ENCODE measurements at regions not wholly inside any gene's neighbourhood (a gene's known extent, or its start where the extent isn't known, plus 50 kb on each side); places are given as distances from the start of the nearest gene placed in this dataset.

DNA sequence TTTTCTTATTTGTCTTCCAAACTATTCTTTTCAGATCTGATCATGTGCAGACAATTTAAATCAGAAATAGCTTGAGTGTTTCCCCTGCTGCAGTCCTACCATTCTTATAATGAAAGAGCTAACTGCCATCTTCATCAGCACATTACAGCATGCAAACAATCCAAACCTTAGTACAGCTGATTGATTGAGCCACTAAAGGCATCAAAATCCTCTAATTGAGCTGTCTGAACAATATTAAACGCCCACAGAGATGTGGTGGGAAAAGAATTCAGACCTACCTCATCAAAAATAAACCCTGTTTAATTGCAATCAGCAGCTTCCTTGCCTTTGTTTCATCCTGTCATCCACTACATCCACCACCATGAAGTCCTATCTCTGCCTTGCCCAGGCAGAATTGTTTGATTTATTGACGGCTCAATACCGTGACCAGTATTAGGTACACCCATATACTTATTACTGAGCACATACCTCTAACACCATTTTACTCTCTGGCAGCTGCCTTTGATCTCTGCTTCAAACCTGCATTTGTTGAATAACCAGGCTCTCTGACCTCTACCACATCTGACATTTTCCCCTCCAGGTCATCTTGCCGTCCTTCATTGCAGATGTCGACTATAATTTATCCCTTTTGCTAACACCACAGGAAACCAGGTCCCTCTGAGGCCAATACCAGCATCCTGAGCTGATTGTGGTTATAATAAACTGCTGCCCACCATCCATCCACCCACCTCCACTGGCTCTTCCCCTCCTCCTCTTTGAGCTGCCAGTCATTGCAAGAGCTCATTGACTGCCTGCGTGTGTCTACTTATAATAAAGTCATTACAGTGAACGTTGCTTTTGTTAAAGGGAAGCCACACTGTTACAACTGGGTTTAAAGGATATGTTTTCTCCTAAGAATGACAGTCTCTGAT, 78.5 kb downstream of the RBM43 start:
- no peak for TF ChIP-seq EZH2 (IDR thresholded peaks at IDR 0.05; ENCODE audit: insufficient read depth, poor library complexity, severe bottlenecking)
- no peak for TF ChIP-seq EZH2phosphoT487 (IDR thresholded peaks at IDR 0.05; ENCODE audit: insufficient read depth, low read depth)
